ENCODE measurements at regions not wholly inside any gene's neighbourhood (a gene's known extent, or its start where the extent isn't known, plus 50 kb on each side); places are given as distances from the start of the nearest gene placed in this dataset.

DNA sequence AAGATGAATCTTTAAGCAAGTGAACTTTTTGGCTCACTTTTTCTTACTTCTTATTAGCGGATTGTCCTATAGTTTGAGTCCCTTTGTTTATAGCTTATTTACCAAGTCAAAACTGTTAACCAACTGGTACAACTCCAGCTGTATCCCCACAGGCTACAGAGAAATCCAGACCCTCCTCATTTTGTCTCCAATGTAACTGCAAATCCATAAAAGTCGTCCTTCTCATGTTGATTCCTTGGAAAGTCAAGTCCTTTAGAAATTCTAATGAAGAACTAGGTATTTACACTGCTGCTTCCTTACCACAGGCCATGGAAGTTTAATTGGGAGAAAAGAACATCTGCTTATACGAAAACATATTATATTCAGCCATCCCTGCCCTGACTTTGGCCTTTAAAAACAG, 729.1 kb upstream of the NRSN1 start:
- in situ Hi-C loops (cut with MboI; ENCODE audit: low pct_ligation_motif_present in 1 of 4, low pct_unique_long_range_greater_than_20kb in 1 of 4, low sequenced_read_pairs in 3 of 4), result no loop called here
- DNase-seq, result no peak
- Histone ChIP-seq H3K36me3 (no peaks in the 10 kb centered on the region), H3K4me3 (no peak overlapping the region), H3K27me3 (no peaks in the 10 kb centered on the region), H3K9me3 (no peaks in the 10 kb centered on the region), H3K4me1 (no peaks in the 10 kb centered on the region), H3K27ac (no peak overlapping the region)
- intact Hi-C loops (cut with DNase I; ENCODE audit: low total_unique reads), result no loop called here
- TF ChIP-seq POLR2A (IDR thresholded peaks at IDR 0.05) (no peak), POLR2AphosphoS5 (IDR thresholded peaks at IDR 0.05) (no peak), EP300 (IDR thresholded peaks at IDR 0.05; ENCODE audit: low read depth) (no peak)
- TF ChIP-seq, protein P1, sequence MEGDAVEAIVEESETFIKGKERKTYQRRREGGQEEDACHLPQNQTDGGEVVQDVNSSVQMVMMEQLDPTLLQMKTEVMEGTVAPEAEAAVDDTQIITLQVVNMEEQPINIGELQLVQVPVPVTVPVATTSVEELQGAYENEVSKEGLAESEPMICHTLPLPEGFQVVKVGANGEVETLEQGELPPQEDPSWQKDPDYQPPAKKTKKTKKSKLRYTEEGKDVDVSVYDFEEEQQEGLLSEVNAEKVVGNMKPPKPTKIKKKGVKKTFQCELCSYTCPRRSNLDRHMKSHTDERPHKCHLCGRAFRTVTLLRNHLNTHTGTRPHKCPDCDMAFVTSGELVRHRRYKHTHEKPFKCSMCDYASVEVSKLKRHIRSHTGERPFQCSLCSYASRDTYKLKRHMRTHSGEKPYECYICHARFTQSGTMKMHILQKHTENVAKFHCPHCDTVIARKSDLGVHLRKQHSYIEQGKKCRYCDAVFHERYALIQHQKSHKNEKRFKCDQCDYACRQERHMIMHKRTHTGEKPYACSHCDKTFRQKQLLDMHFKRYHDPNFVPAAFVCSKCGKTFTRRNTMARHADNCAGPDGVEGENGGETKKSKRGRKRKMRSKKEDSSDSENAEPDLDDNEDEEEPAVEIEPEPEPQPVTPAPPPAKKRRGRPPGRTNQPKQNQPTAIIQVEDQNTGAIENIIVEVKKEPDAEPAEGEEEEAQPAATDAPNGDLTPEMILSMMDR (IDR thresholded peaks at IDR 0.05), result no peak
- 60 to 65% methylated on average over 3 of the region's 3 CpGs for WGBS, 2 donors (ENCODE audit: low coverage in 1 of 2)

DNA sequence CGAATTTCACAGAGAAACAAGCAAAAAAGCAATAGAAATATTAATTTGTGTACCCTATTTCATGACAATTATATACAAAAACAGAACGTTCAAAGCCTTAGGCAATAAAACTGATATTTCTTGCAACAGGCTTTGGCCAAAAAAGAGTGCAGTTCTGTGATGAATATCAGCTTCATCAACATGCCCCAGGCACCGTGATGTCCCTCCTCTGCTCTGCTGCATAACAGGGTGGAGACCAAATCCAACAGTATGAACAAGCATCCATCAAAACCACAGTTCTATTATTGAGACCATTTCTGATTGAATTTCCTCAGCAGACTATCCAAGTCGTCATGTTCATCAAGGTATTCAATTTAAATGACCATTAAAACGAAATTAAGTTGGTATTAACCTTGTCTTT, 722.6 kb upstream of the NRSN1 start:
- H3K27ac ChIP-seq, result no peak overlapping the region
- H3K4me1 ChIP-seq, result no peaks in the 10 kb centered on the region
- in situ Hi-C loops (cut with MboI; ENCODE audit: low pct_ligation_motif_present in 1 of 4, low pct_unique_long_range_greater_than_20kb in 1 of 4, low sequenced_read_pairs in 3 of 4) (no loop called here), intact Hi-C loops (cut with DNase I; ENCODE audit: low total_unique reads) (no loop called here)
- TF ChIP-seq EP300 (IDR thresholded peaks at IDR 0.05; ENCODE audit: low read depth) (no peak), POLR2A (IDR thresholded peaks at IDR 0.05) (no peak), POLR2AphosphoS5 (IDR thresholded peaks at IDR 0.05) (no peak)
- TF ChIP-seq, protein P1 (IDR thresholded peaks at IDR 0.05), result no peak
- no peak overlapping the region for H3K4me3 ChIP-seq
- H3K27me3 ChIP-seq, result no peaks in the 10 kb centered on the region
- no peaks in the 10 kb centered on the region for H3K36me3 ChIP-seq
- 50 to 58% methylated on average over 5 of the region's 5 CpGs for WGBS, 2 donors (ENCODE audit: low coverage in 1 of 2)
- H3K9me3 ChIP-seq, result no peaks in the 10 kb centered on the region
- no peak for DNase-seq

DNA sequence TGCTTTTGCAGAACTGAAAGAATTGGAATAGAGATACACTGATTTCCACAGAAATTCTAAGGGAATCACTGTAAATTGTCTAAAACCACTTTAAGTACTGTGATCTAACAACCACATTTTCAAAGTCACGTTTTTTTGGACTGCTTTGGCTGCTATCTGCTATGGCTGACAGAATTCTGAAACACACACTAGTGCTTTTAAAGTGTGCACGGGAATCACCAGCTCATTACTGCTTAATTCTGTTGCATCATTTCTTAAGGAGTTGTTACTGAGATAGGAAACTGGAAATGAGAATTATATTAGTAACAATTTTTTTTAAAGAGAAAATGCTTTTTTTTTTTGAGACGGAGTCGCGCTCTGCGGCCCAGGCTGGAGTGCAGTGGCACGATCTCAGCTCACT, 716.5 kb upstream of the NRSN1 start:
- no peak for DNase-seq
- WGBS, 2 donors (ENCODE audit: low coverage in 1 of 2), result 42 to 58% methylated on average over 2 to 7 of the region's 7 CpGs
- in situ Hi-C loops (cut with MboI; ENCODE audit: low pct_ligation_motif_present in 1 of 4, low pct_unique_long_range_greater_than_20kb in 1 of 4, low sequenced_read_pairs in 3 of 4), result no loop called here
- TF ChIP-seq EP300 (IDR thresholded peaks at IDR 0.05; ENCODE audit: low read depth), result no peak
- TF ChIP-seq POLR2A (IDR thresholded peaks at IDR 0.05), result no peak
- TF ChIP-seq, protein P1 (IDR thresholded peaks at IDR 0.05), result no peak
- no peak for TF ChIP-seq POLR2AphosphoS5 (IDR thresholded peaks at IDR 0.05)
- Histone ChIP-seq H3K4me3 (no peak overlapping the region), H3K4me1 (no peaks in the 10 kb centered on the region), H3K27me3 (no peaks in the 10 kb centered on the region), H3K9me3 (no peaks in the 10 kb centered on the region), H3K27ac (no peak overlapping the region), H3K36me3 (no peaks in the 10 kb centered on the region)
- intact Hi-C loops (cut with DNase I; ENCODE audit: low total_unique reads), result no loop called here

GRCh38 chr6:23410439-23410838, 715.6 kb upstream of the NRSN1 start:
- no peaks in the 10 kb centered on the region for H3K9me3 ChIP-seq
- H3K4me3 ChIP-seq, result no peak overlapping the region
- intact Hi-C loops (cut with DNase I; ENCODE audit: low total_unique reads) (no loop called here), in situ Hi-C loops (cut with MboI; ENCODE audit: low pct_ligation_motif_present in 1 of 4, low pct_unique_long_range_greater_than_20kb in 1 of 4, low sequenced_read_pairs in 3 of 4) (no loop called here)
- no peaks in the 10 kb centered on the region for H3K4me1 ChIP-seq
- no peaks in the 10 kb centered on the region for H3K27me3 ChIP-seq
- no peaks in the 10 kb centered on the region for H3K36me3 ChIP-seq
- no peak overlapping the region for H3K27ac ChIP-seq
- 76 to 78% methylated on average over 8 of the region's 8 CpGs for WGBS, 2 donors (ENCODE audit: low coverage in 1 of 2)
- TF ChIP-seq EP300 (IDR thresholded peaks at IDR 0.05; ENCODE audit: low read depth), result no peak
- TF ChIP-seq POLR2AphosphoS5 (IDR thresholded peaks at IDR 0.05), result no peak
- no peak for TF ChIP-seq POLR2A (IDR thresholded peaks at IDR 0.05)
- TF ChIP-seq, protein P1 (IDR thresholded peaks at IDR 0.05), result no peak
- no peak for DNase-seq

Measured in transverse colon (tissue), 4 donors.